RCC 7860 (cell line): ENCODE measurements at regions not wholly inside any gene's neighbourhood (a gene's known extent, or its start where the extent isn't known, plus 50 kb on each side); places are given as distances from the start of the nearest gene placed in this dataset.

Source experiments
- DNase-seq: peaks from one replicate; pipeline ENCODE4 v3.0.0-alpha.2; 2015; ENCODE audit warnings: low spot score
- FAIRE-seq: peaks from 2 replicates; lab custom pipeline; 2012; peaks lifted over from hg19 to GRCh38; lab: Jason Lieb, UNC

DNA sequence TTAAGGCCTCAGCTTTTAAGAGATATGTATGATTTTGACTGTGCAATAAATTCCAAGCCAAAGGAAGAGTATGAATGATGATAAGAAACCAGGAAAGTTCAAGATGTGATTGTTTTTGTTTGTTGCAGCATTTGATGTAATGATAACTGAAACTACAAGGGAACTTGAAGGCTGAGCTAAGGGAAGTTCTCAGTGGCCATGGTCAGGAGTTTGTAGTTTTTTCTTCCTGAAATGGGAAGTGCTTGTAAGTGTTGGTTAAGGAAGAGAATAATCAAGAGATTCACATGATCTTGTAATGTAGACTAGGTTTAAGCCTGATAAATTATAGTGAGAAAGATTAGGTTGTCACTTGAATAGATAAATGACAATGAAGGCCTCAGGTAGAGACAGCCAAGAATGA, 53.4 kb downstream of the PTCHD4 start:
- FAIRE-seq (no peak), DNase-seq (no peak)

DNA sequence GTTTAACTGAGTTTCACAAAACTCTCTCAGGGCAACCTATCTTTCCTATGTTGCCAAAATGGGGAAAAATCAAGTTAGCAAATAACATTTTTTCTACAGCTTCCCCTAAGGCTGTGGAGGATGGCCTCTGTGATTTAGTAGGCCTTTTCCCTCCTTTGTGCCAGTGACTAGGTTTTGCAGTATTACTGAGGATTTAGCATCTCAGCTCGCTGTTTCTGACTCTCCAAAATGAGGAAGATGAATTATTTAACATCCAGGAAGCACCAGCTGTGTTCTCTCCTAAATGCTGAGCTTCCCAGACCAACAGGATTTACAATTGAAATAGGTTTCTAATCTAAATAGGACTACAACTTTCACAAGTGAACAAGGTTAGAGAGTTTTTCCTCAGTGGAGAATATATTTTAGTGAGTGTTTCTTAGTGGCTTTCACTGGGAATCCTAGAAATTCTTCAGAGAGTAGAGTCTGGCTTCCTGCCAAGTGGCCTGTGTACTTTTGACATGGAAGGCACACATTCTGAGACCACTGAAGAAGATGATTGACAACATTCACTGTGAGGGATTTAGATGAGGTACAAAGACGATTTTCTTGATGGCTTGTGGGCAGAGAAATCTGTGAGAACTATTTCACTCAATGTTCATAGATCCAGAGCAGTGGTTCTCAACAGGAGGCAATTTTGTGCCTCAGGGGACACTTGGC, 62.4 kb downstream of the PTCHD4 start:
- no peak for DNase-seq
- FAIRE-seq, result no peak

DNA sequence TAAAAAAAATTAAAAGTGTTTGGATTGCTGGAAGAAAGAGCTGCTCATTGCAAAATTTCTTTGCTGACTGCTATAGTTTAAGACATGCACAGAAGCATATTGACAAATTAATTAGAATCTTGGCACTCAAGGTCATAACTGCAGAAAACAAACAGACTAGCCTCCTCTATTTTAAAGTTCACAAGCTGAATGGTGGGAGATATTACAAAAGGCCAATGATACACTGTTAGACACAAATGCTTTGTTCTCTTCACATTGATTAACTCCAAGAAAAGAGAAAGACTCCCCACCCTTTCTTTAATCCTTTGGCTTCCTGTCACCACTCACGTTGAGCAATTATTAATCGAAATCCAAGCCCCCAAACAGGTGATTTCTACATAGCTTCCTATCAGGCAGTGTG, 69.1 kb downstream of the PTCHD4 start:
- FAIRE-seq (no peak), DNase-seq (no peak)

DNA sequence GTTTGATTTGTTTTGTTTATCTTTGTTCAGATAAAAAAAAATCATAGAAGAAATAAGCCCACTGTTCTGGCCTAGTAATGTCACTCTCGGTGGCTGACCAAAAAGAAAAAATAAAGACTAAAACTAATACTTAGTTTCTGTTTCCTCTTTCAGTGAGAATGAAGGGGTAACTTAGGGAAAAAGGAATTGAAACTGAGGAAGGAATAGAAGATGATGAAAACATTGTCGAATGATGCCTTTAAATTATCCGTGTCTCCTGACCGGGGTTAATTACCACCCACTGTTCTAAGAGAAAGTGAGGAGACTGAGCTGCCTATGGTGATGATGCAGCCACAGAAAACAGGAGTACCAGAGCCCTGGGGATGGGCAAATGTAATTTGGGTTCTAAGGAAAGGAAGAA, 73.1 kb downstream of the PTCHD4 start:
- FAIRE-seq (no peak), DNase-seq (no peak)

DNA sequence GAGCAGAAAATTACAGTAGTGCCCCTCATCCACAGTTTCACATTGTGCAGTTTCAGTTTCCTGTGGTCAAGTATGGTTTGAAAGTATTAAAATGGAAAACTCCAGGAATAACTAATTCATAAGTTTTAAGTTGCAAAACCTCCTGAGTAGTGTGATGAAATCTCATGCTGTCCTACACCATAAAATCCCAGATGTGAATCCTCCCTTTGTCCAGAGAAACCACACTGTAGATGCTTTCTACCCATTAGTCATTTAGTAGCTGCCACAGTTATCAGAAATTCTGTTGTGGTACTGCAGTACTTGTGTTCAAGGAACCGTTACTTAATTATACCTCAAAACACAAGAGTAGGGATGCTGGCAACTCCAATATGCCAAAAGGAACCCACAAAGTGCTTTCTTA, 74.7 kb downstream of the PTCHD4 start:
- FAIRE-seq, result peak; percentile 75
- peak; percentile 17 for DNase-seq

DNA sequence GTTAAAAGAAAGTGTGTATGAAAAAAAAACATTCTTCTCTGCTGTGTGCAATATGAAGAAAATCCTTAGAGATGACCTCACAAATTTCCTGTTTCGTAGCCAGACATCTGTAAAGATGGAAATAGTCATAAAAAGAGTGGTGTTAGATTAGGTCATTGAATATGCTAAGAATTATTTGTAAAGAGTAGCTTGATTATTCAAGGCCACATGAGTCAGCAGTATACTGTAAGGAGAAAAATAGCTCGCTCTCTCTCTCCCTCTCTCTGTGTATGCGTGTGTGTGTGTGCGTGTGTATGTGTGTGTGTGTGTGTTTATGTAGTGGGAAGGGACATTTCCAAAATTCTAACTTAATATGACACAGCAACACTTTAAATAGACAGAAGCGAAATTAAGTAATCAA, 78.8 kb downstream of the PTCHD4 start:
- DNase-seq (no peak), FAIRE-seq (no peak)

DNA sequence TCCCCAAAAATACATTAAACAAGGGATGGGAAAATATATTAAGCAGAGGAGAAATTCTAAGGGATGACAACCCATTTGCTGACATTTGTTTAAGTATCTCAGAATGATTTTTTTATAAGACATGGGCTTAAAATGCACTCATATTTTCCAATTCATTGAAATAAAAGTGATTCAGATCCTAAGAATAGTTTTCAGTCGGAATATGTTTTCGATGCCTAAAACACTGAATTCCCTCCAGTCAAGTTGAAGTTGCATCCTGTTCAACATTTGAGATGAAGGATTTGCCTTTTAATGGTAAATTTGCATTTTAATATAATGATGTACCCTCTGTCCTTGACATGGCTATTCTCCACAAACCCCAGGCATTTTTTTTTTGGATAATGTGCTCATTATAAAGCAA, 79.3 kb downstream of the PTCHD4 start:
- no peak for FAIRE-seq

DNA sequence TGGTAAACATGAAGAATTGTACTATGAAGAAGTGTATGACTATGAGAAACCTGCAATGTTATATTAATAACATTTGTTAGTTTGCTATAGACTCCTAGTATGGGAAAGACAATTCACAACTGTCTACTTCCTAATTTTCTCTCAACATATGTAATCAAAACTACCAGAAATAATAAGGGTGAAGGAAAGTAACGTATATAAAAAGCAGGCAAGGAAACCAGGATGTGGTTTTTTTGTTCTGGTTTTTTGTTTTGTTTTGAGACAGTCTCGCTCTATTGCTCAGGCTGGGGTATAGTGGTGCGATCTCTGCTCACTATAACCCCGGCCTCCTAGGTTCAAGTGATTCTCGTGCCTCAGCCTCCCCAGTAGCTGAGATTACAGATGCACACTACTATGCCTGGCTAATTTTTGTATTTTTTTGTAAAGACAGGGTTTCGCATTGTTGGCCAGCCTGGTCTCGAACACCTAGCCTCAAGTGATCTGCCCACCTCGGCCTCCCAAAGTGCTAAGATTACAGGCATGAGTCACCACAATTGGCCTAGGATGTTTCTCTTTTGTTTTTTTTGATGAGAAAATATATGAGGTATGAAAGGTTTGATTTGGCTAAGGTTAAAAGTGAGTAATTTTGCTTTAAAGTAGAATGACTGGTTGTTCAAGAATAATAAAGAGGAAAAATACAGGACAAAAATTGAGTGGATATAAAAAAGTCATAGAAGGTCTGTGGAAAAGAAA, 83.1 kb downstream of the PTCHD4 start:
- no peak for DNase-seq
- no peak for FAIRE-seq

More for the DNA sequence above, 79.3 kb downstream of the PTCHD4 start:
- no peak for DNase-seq

DNA sequence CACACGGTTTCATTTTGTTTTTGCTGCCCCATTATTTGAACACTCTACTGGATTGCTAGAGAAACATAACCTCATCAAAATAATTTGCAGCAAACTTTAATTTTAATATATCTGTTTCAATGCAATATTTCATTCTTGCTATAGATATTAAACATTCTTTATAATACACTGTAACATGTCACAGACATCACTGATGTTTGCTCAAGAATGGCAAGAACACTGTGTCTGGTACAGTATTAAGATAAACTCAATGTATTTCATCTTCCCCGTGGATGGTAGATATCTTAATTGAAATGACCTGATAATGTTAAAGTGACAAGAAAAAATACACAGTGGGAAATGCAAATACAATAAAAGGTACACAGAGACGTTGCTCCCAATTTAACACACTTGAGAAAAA, 86.0 kb downstream of the PTCHD4 start:
- DNase-seq, result no peak
- FAIRE-seq, result no peak

DNA sequence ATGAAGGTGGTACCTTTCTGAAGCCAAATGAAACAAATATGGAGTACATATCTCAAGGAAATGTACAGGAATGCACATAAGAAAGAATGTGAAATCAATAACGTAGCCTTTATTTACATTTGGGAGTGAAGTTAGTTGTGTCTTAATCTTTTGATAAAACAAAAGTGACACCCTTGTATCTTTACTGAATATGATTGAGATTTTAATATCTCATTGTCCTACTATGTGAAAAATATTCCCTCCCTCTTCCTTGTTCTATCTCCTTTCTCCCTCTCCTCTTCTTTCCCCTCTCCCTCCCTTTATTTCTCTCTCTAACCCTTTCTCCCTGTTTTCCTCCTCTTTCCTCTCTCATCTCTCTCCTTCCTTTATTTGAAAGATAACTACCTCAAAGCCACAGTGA, 89.1 kb downstream of the PTCHD4 start:
- DNase-seq, result no peak
- FAIRE-seq, result no peak

DNA sequence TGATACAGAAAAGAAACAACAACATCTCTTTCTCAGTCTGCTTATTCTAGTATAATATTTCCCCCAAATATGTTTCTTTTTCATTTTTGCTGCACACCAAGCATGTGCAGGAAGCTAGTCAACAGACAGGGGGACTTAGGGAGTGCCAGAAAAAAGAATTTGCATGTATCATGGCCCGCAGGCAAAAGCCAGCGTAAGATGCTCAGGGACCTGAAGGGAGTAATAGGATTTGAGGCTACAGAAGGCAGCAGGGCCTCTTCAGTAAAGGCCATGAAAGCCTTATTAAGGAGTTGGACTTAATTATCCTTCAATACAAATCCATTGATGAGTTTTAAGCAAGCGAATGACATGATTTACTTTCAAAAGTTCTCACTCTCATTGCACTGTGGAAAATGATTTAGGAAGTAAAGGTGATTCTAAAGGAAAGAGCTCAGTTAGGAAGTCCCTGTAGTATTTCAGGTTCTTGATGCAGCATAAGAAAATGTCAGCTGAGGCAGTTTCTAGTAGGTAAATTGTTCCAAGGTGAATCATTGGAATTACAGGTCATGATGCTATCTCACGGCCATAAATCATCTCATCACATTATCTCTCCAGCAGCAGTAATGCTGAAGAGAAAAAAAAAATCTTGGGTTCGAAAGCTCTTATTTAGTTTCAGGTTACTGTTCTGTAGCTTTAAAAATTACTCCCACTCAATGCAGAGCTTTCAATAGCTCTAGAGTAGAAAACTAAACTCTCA, 94.8 kb downstream of the PTCHD4 start:
- no peak for FAIRE-seq
- no peak for DNase-seq

DNA sequence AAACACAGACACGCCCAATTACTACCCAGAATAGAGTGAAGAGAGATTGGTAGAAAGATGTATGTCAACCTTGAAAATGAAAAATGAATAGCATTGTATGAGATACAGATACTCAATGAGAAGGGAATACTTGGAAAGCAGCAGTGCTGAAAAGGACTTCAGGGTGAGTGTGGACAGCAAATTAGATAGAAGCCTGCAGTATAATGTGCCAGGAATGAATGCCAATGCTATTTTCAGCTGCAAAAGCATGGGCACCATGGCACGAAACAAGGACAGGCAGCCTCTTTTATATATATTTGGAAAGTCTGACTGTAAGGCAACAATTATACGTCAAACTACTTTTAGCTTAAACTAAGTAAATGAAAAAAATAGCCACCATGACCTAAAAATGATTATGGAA, 118.2 kb downstream of the PTCHD4 start:
- DNase-seq (no peak), FAIRE-seq (no peak)

DNA sequence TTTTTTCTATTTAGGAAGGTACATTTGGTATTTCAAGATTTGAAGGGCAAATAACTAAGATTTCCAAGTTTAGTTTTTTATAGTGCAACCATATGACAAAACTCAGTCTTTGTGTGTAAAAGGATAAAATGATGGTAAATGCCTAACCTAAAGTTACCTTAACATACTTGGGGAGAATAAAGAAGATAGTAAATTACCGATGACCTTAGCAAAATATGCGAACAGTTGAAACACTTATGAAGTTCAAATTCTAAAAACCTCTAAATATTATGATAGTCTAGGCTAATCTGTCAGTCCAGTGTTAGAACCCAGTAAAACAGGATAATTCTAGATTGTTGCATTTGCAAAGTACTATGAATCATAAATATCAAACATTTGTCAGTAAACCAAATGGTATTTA, 127.5 kb downstream of the PTCHD4 start:
- DNase-seq, result no peak
- no peak for FAIRE-seq

DNA sequence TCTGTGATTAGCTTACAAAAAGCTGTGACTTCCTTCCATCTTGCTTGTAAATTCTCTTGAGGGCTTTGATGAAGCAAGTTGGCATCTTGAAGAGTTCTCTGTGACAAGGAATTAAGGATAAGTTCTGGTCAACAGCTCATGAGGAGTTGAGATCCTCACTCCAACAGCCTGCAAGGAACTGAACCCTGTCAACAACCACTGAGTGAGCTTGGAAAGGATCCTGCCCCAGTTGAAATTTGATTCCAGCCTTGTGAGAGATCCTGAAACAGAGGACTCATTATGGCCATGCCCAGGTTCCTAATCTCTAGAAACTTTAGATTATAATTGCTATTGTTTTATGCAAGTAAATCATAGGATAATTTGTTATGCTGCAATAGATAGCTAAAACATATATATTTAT, 133.7 kb downstream of the PTCHD4 start:
- no peak for FAIRE-seq

DNA sequence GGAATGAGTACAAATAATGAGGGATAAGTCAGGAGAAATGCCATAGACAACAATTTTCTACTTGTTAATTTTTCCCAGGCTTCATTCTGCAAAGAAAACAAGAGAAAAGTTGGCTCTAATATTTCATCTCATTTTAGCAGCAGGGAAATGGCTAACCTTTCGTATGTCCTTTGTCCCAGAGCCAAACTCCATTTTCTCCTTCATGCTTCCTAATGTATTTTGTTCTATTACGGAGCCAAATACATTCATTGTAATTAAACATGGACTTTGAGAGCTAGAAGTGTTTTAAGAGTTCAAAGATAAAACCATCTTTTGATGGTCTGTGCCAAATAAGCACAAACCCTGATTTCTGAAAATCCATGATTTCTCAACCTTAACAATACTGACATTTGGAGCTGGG, 136.9 kb downstream of the PTCHD4 start:
- DNase-seq (no peak), FAIRE-seq (no peak)

More for the DNA sequence above, 133.7 kb downstream of the PTCHD4 start:
- DNase-seq, result no peak

DNA sequence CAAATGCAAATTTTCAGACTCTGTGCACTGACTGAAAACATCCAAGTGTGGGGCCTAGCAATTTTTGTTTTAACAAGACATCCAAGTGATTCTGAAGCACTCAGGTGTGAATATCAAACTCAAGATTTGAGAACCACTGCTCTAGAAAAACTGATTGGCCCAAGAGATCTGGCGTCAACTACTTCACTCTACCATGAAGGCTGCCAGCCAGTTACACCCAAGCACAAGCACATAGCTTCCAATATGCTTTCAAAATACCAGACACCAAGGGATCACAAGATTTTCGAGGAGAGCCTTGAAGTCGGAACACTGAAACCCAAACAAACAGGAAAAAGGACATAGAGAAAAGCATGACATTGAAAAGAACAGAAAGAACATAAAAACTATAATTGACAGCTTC, 140.2 kb downstream of the PTCHD4 start:
- FAIRE-seq (no peak), DNase-seq (no peak)

DNA sequence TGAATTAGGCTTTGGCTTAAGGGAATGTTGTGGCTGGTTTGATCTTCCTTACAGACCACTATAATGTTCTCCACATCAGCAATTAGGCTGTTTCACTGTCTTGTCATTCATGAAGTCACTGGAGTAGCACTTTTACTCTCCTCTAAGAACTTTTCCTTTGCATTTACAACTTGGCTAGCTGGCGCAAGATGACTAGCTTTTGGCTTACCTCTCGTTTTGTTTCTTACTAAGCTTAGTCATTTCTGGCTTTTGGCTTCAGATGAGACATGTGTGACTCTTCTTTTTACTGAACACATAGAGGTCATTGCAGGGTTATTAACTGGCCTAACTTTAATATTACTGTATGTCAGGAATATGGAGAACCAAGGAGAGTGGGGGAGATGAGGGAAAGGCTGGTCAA, 143.2 kb downstream of the PTCHD4 start:
- no peak for DNase-seq
- no peak for FAIRE-seq

DNA sequence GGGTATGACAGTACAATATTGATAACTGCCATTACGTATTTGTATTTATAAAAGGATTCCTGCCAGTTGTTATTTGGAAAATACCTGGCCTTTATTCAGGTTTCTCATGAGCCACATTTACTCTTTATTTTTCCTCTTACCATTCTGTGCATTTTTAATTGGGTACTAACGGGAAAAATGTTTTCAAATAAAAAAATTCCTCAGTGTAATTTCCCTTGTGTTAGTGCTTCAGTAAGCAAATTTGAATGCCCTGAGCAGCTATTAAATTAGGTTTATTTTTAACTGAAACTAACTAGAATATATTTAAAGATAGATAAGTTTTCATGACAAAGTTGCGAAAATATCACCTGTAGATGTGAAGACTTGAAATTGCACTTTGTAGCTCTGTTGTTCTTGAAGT, 146.0 kb downstream of the PTCHD4 start:
- DNase-seq, result no peak
- FAIRE-seq, result no peak

DNA sequence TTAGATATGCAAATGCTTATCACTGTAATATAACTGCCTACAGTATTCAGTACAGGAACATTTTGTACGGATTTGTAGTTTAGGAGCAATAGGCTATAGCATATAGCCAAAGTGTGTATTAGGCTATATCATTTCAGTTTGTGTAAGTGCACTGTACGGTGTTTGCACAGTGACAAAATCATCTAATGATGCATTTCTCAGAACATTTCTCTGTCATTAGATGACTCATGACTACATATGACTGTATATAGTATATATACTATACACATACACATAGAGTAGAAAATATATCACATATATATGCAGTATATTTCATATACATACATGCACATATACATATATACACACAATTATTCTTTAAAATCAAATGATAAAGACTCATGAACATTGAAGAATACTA, 158.4 kb downstream of the PTCHD4 start:
- FAIRE-seq (no peak), DNase-seq (no peak)

DNA sequence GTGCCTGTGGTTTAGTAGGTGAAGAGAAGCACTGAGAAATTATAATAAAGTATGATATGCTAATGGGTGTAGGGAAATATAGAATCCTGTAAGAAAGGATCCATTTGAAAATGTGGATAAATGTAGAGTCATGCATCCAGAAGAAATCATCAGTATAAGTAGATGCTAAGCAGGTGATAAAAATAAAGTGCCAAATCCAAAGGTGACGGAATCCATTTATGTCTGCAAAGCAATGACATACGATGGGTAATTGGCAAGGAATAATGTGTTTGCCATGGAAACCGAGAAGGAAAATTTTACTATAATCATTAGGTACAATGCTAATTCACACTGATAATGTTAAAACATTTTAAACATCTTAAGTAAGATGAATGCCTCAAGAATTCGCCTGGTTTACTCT, 163.0 kb downstream of the OPN5 start:
- FAIRE-seq (no peak), DNase-seq (no peak)

DNA sequence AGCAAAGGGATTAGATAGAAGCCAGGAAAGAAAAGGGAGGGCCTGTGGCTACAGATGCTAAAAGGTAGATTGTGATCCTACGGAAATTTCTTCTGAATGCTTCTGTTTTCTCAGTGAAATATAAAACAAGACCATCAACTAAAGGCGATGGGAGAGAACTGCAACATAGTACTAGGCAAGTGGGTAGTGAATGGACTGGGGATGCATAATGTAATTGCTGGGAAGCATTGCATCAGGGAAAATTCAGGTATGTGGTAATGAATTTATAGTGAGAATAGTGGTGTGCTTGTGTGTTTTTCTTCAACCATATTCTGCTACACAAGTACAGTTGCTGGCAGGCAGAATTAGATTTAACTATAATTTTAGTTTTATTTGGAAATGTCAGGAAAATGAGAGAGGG, 156.6 kb downstream of the OPN5 start:
- FAIRE-seq (no peak), DNase-seq (no peak)

DNA sequence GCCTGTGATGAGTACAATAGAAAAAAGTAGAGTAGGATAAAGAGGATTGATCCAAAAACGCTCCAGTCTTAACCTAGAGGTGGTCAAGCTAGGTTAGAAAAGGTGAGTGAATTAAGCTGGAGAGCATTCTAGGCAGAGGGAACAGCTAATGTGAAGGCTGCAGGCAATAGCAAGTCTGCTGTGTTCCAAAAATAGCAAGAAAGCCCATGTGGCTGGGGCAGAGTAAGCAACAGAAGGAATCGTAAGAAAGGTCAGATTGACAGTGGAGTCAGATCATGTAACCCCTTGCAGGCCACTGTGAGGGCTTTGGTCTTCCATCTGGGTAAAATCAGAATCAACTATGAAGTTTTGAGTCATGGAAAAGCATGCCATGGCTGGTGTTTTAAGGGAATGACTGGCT, 155.0 kb downstream of the OPN5 start:
- DNase-seq (no peak), FAIRE-seq (no peak)
